ENCODE measurements at regions not wholly inside any gene's neighbourhood (a gene's known extent, or its start where the extent isn't known, plus 50 kb on each side); places are given as distances from the start of the nearest gene placed in this dataset.

DNA sequence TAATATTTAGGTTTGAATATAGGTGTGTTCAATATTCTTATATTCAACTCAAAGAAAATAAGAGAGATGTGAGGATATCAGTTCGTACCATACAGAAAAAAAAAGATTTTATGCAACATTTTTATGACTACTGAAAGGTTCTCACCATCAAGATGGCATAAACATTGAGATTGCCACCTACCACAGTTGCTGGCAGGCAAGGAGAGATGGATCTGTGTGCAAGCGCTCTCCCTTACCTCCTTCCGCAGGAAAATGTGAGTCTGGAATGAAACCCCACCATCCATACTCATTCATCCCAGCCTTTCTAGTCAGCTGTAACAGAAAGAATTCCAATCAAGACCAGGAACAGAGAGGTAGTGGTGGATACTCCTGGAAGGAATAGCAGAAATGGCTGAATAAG is 376.9 kb downstream of the PPP3CA start:
- Histone ChIP-seq H3K4me1 (no peaks in the 10 kb centered on the region), H3K9me3 (no peaks in the 10 kb centered on the region), H3K27me3 (no peaks in the 10 kb centered on the region), H3K27ac (no peak overlapping the region), H3K4me3 (no peak overlapping the region), H3K36me3 (no peaks in the 10 kb centered on the region)
- ATAC-seq (no peak), DNase-seq (no peak)
- intact Hi-C loops (cut with DNase I): no loop called here
- TF ChIP-seq, protein P1, sequence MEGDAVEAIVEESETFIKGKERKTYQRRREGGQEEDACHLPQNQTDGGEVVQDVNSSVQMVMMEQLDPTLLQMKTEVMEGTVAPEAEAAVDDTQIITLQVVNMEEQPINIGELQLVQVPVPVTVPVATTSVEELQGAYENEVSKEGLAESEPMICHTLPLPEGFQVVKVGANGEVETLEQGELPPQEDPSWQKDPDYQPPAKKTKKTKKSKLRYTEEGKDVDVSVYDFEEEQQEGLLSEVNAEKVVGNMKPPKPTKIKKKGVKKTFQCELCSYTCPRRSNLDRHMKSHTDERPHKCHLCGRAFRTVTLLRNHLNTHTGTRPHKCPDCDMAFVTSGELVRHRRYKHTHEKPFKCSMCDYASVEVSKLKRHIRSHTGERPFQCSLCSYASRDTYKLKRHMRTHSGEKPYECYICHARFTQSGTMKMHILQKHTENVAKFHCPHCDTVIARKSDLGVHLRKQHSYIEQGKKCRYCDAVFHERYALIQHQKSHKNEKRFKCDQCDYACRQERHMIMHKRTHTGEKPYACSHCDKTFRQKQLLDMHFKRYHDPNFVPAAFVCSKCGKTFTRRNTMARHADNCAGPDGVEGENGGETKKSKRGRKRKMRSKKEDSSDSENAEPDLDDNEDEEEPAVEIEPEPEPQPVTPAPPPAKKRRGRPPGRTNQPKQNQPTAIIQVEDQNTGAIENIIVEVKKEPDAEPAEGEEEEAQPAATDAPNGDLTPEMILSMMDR (IDR thresholded peaks at IDR 0.05): no peak

DNA sequence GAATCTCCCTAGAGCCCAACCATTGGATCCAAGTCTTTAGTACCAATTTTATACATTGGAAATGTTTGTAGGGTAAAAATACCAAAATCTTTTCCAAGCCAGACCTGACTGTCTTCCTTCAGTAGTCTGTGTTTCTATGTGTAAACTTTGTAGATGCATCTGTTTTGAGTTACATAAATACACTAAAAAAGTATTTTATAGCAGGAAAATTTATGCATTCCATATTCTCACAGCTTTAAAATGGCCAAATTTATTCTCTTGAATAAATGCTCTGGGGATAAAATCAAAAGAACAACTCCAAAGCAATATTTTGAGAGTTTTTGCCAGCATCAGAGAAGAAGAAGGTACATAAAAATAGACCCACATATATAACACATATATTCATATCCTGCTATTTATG is 377.4 kb downstream of the PPP3CA start:
- no peak overlapping the region for H3K27ac ChIP-seq
- no peak for ATAC-seq
- no peaks in the 10 kb centered on the region for H3K27me3 ChIP-seq
- intact Hi-C loops (cut with DNase I): no loop called here
- TF ChIP-seq, protein P1 (IDR thresholded peaks at IDR 0.05): no peak
- no peaks in the 10 kb centered on the region for H3K9me3 ChIP-seq
- DNase-seq: no peak
- no peak overlapping the region for H3K4me3 ChIP-seq
- no peaks in the 10 kb centered on the region for H3K4me1 ChIP-seq
- no peaks in the 10 kb centered on the region for H3K36me3 ChIP-seq

DNA sequence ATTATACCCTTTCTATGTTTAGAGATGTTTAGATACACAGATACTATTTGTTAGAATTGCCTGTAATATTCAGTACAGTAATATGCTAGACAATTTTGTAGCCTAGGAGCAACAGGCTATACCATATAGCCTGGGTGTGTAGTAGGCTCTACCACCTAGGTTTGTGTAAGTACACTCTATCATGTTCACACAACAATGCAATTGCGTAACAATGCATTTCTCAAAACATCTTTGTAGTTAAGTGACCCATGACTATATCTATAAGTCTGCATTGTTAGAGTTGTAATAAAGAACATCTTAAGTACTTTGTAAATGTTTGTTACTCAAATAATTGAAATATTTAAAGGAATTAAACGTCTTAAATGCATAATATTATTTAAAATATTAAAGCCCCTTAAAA is 379.3 kb downstream of the PPP3CA start:
- no peaks in the 10 kb centered on the region for H3K27me3 ChIP-seq
- no peak for ATAC-seq
- DNase-seq: no peak
- TF ChIP-seq, protein P1 (IDR thresholded peaks at IDR 0.05): no peak
- H3K27ac ChIP-seq: no peak overlapping the region
- intact Hi-C loops (cut with DNase I): no loop called here
- no peaks in the 10 kb centered on the region for H3K4me1 ChIP-seq
- no peak overlapping the region for H3K4me3 ChIP-seq
- no peaks in the 10 kb centered on the region for H3K36me3 ChIP-seq
- no peaks in the 10 kb centered on the region for H3K9me3 ChIP-seq

DNA sequence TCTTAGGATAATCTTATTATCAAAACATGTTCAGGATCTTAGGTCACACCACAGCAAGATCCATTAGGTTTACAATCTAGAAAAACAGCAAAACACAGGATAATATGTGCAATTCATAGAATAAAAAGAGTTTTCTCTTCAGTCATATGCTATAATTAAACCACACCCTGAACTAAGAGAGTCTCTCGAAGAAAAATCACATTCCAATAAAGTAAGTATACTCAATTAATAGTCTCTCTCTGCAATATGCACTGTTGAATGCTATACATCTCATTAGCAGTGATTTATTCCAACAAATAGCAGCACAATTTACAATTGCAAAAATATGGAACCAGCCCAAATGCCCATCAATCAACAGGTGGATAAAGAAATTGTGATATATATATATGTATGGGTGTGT is 383.7 kb downstream of the PPP3CA start:
- Histone ChIP-seq H3K4me3 (no peak overlapping the region), H3K27me3 (no peaks in the 10 kb centered on the region), H3K36me3 (no peaks in the 10 kb centered on the region), H3K9me3 (no peaks in the 10 kb centered on the region), H3K27ac (no peak overlapping the region), H3K4me1 (no peaks in the 10 kb centered on the region)
- ATAC-seq: no peak
- intact Hi-C loops (cut with DNase I): no loop called here
- no peak for DNase-seq
- TF ChIP-seq, protein P1 (IDR thresholded peaks at IDR 0.05): no peak

DNA sequence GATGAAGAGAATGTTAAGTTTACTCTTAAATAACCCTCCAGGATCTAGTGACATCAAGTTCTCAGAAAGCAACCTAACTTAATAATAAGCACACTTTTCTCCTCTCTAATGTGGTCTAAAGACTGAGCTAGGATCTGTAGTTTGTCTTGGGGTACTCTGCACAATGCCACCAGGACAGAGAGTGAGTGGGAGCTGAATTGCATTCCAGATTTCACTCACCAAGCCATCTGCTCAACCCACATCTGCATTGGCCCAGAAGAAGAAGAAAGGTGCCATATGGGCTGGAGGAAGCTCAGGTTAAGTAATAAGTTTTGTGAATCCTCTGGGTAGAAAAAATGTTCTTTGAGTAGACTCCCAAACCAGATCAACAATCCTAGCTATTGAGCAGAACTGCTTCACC is 384.6 kb downstream of the PPP3CA start:
- ATAC-seq: no peak
- intact Hi-C loops (cut with DNase I): no loop called here
- Histone ChIP-seq H3K4me1 (no peaks in the 10 kb centered on the region), H3K27me3 (no peaks in the 10 kb centered on the region), H3K36me3 (no peaks in the 10 kb centered on the region), H3K27ac (no peak overlapping the region), H3K4me3 (no peak overlapping the region), H3K9me3 (no peaks in the 10 kb centered on the region)
- TF ChIP-seq, protein P1 (IDR thresholded peaks at IDR 0.05): no peak
- no peak for DNase-seq

Data from left lung (tissue), 4 donors.